Epithelial cell of proximal tubule (primary cell): ENCODE measurements at regions not wholly inside any gene's neighbourhood (a gene's known extent, or its start where the extent isn't known, plus 50 kb on each side); places are given as distances from the start of the nearest gene placed in this dataset.
A peak's percentile ranks its signal among the peaks of the same experiment; 100 is the strongest.

Experiments used
- DNase-seq: peaks from one replicate; pipeline ENCODE4 v3.0.0-alpha.2; 2011; ENCODE audit warnings: low read depth
- H3K4me3 ChIP-seq: 2 replicates; pipeline ENCODE4 v1.5.1; 2011; ENCODE audit warnings: low read depth, mild to moderate bottlenecking, low read length
- TF ChIP-seq, protein P1 (sequence below): conservative IDR thresholded peaks from 2 replicates; pipeline ENCODE4 v1.5.1; 2012; ENCODE audit warnings: low read depth, mild to moderate bottlenecking, low read length

- no peak for DNase-seq
- no peak overlapping the region for H3K4me3 ChIP-seq
- TF ChIP-seq, protein P1, sequence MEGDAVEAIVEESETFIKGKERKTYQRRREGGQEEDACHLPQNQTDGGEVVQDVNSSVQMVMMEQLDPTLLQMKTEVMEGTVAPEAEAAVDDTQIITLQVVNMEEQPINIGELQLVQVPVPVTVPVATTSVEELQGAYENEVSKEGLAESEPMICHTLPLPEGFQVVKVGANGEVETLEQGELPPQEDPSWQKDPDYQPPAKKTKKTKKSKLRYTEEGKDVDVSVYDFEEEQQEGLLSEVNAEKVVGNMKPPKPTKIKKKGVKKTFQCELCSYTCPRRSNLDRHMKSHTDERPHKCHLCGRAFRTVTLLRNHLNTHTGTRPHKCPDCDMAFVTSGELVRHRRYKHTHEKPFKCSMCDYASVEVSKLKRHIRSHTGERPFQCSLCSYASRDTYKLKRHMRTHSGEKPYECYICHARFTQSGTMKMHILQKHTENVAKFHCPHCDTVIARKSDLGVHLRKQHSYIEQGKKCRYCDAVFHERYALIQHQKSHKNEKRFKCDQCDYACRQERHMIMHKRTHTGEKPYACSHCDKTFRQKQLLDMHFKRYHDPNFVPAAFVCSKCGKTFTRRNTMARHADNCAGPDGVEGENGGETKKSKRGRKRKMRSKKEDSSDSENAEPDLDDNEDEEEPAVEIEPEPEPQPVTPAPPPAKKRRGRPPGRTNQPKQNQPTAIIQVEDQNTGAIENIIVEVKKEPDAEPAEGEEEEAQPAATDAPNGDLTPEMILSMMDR: peak; percentile 20
Measured at GRCh38 chr7:17651863-17652385, 288.4 kb downstream of the SNX13 start.

- no peak overlapping the region for H3K4me3 ChIP-seq
- DNase-seq: no peak
- TF ChIP-seq, protein P1: no peak
Measured at GRCh38 chr7:17654940-17655339, 285.4 kb downstream of the SNX13 start.

DNA sequence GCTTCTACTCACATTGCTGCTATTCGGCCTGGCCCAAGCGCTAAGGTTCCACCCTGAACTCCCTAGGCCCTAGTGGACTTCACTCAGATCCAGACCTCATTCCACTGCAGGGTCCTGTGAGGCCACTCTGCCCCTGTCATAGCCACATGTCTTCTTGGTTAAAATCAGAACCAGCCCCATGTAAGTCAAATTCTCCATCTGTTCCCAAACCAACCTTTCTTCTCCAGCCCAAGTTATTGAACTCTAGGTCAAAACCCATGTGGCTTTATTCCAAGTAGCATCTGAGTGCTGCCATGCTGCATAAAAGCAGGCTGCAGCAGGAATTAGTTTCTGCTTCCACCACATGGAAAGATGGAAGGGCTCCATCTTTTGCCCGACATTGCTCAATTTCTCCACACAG, 281.2 kb downstream of the SNX13 start:
- no peak overlapping the region for H3K4me3 ChIP-seq
- TF ChIP-seq, protein P1: no peak
- no peak for DNase-seq

- no peak for DNase-seq
- no peak overlapping the region for H3K4me3 ChIP-seq
- TF ChIP-seq, protein P1: no peak
Measured at GRCh38 chr7:17660116-17660515, 280.2 kb downstream of the SNX13 start.

GRCh38 chr7:17661982-17662585, 278.2 kb downstream of the SNX13 start:
- DNase-seq: no peak
- no peak overlapping the region for H3K4me3 ChIP-seq
- TF ChIP-seq, protein P1: no peak

DNA sequence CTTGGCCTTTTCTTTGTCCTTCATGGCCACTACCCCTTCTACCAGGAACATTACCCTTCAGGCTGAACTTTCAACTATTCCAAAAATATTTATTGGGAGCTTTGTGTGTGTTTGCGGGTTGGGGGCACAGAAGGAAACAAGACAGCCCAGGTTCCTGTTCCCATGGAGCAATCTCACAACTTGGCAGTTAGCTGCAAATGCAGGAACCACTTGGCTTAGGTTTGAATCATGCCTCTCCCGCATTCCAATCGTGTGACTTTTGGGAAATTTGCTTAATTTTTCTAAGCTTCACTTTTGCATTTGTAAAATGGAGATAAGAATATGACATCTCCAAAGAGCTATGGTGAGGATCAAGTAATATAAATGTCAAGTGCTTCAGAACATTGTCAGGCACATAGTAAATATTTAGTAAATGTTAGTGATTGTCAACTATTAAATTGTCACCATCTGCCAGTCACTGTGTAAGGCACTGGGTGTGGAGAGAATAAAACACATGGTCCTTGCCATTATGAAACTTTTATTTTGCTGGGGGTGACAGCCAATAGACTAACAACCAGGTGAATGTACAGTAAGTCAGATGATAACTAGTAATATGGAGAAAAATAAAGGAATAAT, 277.1 kb downstream of the SNX13 start:
- no peak overlapping the region for H3K4me3 ChIP-seq
- no peak for DNase-seq

More for the DNA sequence above, 277.1 kb downstream of the SNX13 start:
- TF ChIP-seq, protein P1: no peak
